Vagina (tissue), 2 donors: ENCODE measurements at regions not wholly inside any gene's neighbourhood (a gene's known extent, or its start where the extent isn't known, plus 50 kb on each side); places are given as distances from the start of the nearest gene placed in this dataset.

Source experiments
- DNase-seq, 2 donors: peaks; one replicate each; pipeline ENCODE4 v3.0.0-alpha.2; 2017; ENCODE audit errors: extremely low spot score in 2 of 2
- H3K27ac ChIP-seq: fragments of 200-600 bp; sonication (generic); one replicate; pipeline ENCODE4 v1.5.1; 2019
- H3K27me3 ChIP-seq: fragments of 200-600 bp; sonication (generic); one replicate; pipeline ENCODE4 v1.5.1; 2019
- H3K36me3 ChIP-seq, 2 donors: fragments of 200-600 bp; sonication (generic); one replicate each; pipeline ENCODE4 v1.5.1; 2017 to 2019
- H3K4me1 ChIP-seq: fragments of 200-600 bp; sonication (generic); one replicate; pipeline ENCODE4 v1.5.1; 2019
- H3K4me3 ChIP-seq, 2 donors: fragments of 200-600 bp; sonication (generic); 1 replicate in 1 of 2; 2 replicates in 1 of 2; pipeline ENCODE4 v1.5.1; 2016 to 2019
- H3K9me3 ChIP-seq: fragments of 200-600 bp; sonication (generic); one replicate; pipeline ENCODE4 v1.5.1; 2019
- CTCF ChIP-seq, 3 experiments: fragments of 450-650 bp in 2 of 3; fragments of 200-600 bp in 1 of 3; sonication (generic) in 1 of 3; IDR thresholded peaks; one replicate each; pipeline ENCODE4 v1.5.1; 2017 to 2019; ENCODE audit warnings: antibody characterized with exemption in 3 of 3, mild to moderate bottlenecking in 2 of 3, moderate library complexity in 2 of 3
- POLR2A ChIP-seq, 2 donors: fragments of 450-650 bp; IDR thresholded peaks; one replicate each; pipeline ENCODE4 v1.6.1; 2017; ENCODE audit warnings: antibody characterized with exemption in 2 of 2, mild to moderate bottlenecking in 2 of 2, moderate library complexity in 2 of 2
- POLR2AphosphoS5 ChIP-seq, 2 donors: sonication (generic); formaldehyde crosslinking; IDR thresholded peaks; one replicate each; pipeline ENCODE4 v1.9.0; 2017; ENCODE audit warnings: antibody characterized with exemption in 2 of 2, mild to moderate bottlenecking in 2 of 2, low read depth in 1 of 2; ENCODE audit not compliant: insufficient read depth in 1 of 2
- intact Hi-C: fragments of 100-400 bp; cut with DNase I; formaldehyde crosslinking; loops from one replicate; pipeline ENCODE4 v1.15.1; 2023

- intact Hi-C loops, result no loop called here
These were observed 1921.9 kb downstream of the OLFM4 start for GRCh38 chr13:54950546-54950945.

GRCh38 chr13:54953786-54954185 is 1925.2 kb downstream of the OLFM4 start:
- Histone ChIP-seq H3K27ac (no peak overlapping the region), H3K27me3 (no peaks in the 10 kb centered on the region), H3K9me3 (no peaks in the 10 kb centered on the region), H3K4me3 (no peak overlapping the region), H3K36me3 (no peaks in the 10 kb centered on the region), H3K4me1 (no peaks in the 10 kb centered on the region)
- intact Hi-C loops, result no loop called here
- no peak for DNase-seq
- TF ChIP-seq CTCF (IDR thresholded peaks at IDR 0.05), result no peak
- TF ChIP-seq POLR2AphosphoS5 (IDR thresholded peaks at IDR 0.05; ENCODE audit: insufficient read depth in 1 of 2, low read depth in 1 of 2), result no peak
- TF ChIP-seq POLR2A (IDR thresholded peaks at IDR 0.05), result no peak

More at GRCh38 chr13:54950546-54950945, 1921.9 kb downstream of the OLFM4 start:
- Histone ChIP-seq H3K4me1 (no peaks in the 10 kb centered on the region), H3K27me3 (no peaks in the 10 kb centered on the region), H3K4me3 (no peak overlapping the region), H3K9me3 (no peaks in the 10 kb centered on the region), H3K27ac (no peak overlapping the region), H3K36me3 (no peaks in the 10 kb centered on the region)
- TF ChIP-seq CTCF (IDR thresholded peaks at IDR 0.05) (no peak), POLR2AphosphoS5 (IDR thresholded peaks at IDR 0.05; ENCODE audit: insufficient read depth in 1 of 2, low read depth in 1 of 2) (no peak), POLR2A (IDR thresholded peaks at IDR 0.05) (no peak)
- no peak for DNase-seq

- no peak overlapping the region for H3K27ac ChIP-seq
- intact Hi-C loops, result no loop called here
- no peak for TF ChIP-seq POLR2AphosphoS5 (IDR thresholded peaks at IDR 0.05; ENCODE audit: insufficient read depth in 1 of 2, low read depth in 1 of 2)
- no peak for TF ChIP-seq CTCF (IDR thresholded peaks at IDR 0.05)
- TF ChIP-seq POLR2A (IDR thresholded peaks at IDR 0.05), result no peak
- H3K4me3 ChIP-seq, result no peak overlapping the region
- no peaks in the 10 kb centered on the region for H3K27me3 ChIP-seq
- H3K36me3 ChIP-seq, result no peaks in the 10 kb centered on the region
- no peak for DNase-seq
- H3K4me1 ChIP-seq, result no peaks in the 10 kb centered on the region
- no peaks in the 10 kb centered on the region for H3K9me3 ChIP-seq
These were observed 1930.2 kb downstream of the OLFM4 start for GRCh38 chr13:54958781-54959180.

- intact Hi-C loops, result no loop called here
- Histone ChIP-seq H3K4me1 (no peaks in the 10 kb centered on the region), H3K27me3 (no peaks in the 10 kb centered on the region), H3K4me3 (no peak overlapping the region), H3K27ac (no peak overlapping the region), H3K36me3 (no peaks in the 10 kb centered on the region), H3K9me3 (no peaks in the 10 kb centered on the region)
- TF ChIP-seq CTCF (IDR thresholded peaks at IDR 0.05) (no peak), POLR2AphosphoS5 (IDR thresholded peaks at IDR 0.05; ENCODE audit: insufficient read depth in 1 of 2, low read depth in 1 of 2) (no peak), POLR2A (IDR thresholded peaks at IDR 0.05) (no peak)
- no peak for DNase-seq
These were observed 1937.3 kb downstream of the OLFM4 start for GRCh38 chr13:54965881-54966280.

GRCh38 chr13:54972838-54973237 is 1944.2 kb downstream of the OLFM4 start:
- H3K27ac ChIP-seq, result no peak overlapping the region
- H3K4me3 ChIP-seq, result no peak overlapping the region
- intact Hi-C loops, result no loop called here
- no peaks in the 10 kb centered on the region for H3K4me1 ChIP-seq
- no peaks in the 10 kb centered on the region for H3K27me3 ChIP-seq
- no peak for TF ChIP-seq POLR2AphosphoS5 (IDR thresholded peaks at IDR 0.05; ENCODE audit: insufficient read depth in 1 of 2, low read depth in 1 of 2)
- TF ChIP-seq CTCF (IDR thresholded peaks at IDR 0.05), result no peak
- TF ChIP-seq POLR2A (IDR thresholded peaks at IDR 0.05), result no peak
- H3K9me3 ChIP-seq, result no peaks in the 10 kb centered on the region
- H3K36me3 ChIP-seq, result no peaks in the 10 kb centered on the region
- no peak for DNase-seq
